HCT116 (cell line): ENCODE measurements at regions not wholly inside any gene's neighbourhood (a gene's known extent, or its start where the extent isn't known, plus 50 kb on each side); places are given as distances from the start of the nearest gene placed in this dataset.

Source experiments
- JUND ChIP-seq: IDR thresholded peaks from 2 replicates; pipeline ENCODE4 v1.6.1; 2012
- POLR2AphosphoS5 ChIP-seq: IDR thresholded peaks from 2 replicates; pipeline ENCODE4 v1.6.1; 2011; ENCODE audit warnings: mild to moderate bottlenecking, low read depth, low read length, moderate library complexity
- TF ChIP-seq, protein P1 (sequence below), 3 experiments: fragments of 200-600 bp in 1 of 3; sonication (generic) in 1 of 3; IDR thresholded peaks in 2 of 3; conservative IDR thresholded peaks in 1 of 3; 2 replicates each; pipeline ENCODE4 v1.5.1; 2012 to 2017; ENCODE audit warnings: low read depth in 2 of 3, low read length in 2 of 3, antibody characterized with exemption in 1 of 3, borderline replicate concordance in 1 of 3, control low read depth in 1 of 3, mild to moderate bottlenecking in 1 of 3, mixed read lengths in 1 of 3, mixed run types in 1 of 3, moderate library complexity in 1 of 3; ENCODE audit not compliant: insufficient read depth in 1 of 3

DNA sequence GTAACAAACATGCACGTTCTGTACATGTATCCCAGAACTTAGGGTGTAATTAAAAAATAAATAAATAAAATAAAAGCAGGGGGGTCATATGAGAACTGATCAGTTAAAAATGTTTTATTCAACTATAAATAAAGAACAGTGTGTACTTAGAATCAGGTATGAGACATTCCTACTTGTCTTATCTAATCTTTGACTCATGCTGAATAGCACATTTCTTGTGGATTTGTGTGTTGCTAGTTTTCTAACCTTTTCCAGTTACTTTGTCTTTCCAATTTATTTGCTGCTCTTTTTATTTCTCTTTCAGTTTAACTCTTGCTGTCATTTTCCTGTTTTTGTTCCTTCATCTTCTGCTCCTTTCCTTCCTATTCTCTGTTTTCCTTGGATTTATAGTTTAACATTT, 1917.1 kb upstream of the CDH6 start:
- TF ChIP-seq, protein P1, sequence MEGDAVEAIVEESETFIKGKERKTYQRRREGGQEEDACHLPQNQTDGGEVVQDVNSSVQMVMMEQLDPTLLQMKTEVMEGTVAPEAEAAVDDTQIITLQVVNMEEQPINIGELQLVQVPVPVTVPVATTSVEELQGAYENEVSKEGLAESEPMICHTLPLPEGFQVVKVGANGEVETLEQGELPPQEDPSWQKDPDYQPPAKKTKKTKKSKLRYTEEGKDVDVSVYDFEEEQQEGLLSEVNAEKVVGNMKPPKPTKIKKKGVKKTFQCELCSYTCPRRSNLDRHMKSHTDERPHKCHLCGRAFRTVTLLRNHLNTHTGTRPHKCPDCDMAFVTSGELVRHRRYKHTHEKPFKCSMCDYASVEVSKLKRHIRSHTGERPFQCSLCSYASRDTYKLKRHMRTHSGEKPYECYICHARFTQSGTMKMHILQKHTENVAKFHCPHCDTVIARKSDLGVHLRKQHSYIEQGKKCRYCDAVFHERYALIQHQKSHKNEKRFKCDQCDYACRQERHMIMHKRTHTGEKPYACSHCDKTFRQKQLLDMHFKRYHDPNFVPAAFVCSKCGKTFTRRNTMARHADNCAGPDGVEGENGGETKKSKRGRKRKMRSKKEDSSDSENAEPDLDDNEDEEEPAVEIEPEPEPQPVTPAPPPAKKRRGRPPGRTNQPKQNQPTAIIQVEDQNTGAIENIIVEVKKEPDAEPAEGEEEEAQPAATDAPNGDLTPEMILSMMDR (IDR thresholded peaks at IDR 0.05 in 2 of 3, conservative IDR thresholded peaks at IDR 0.05 in 1 of 3; ENCODE audit: borderline replicate concordance in 1 of 3, insufficient read depth in 1 of 3, low read depth in 2 of 3, low read length in 2 of 3), result no peak
- TF ChIP-seq POLR2AphosphoS5, result no peak
- no peak for TF ChIP-seq JUND
